ENCODE measurements at regions not wholly inside any gene's neighbourhood (a gene's known extent, or its start where the extent isn't known, plus 50 kb on each side); places are given as distances from the start of the nearest gene placed in this dataset.
"Not testable (repeated sequence)": the region's sequence is repeated elsewhere in the genome, so short reads cannot be mapped to it uniquely, and the experiment has no call there.

GRCh38 chr5:87008751-87009560 lies 258.7 kb upstream of the RASA1 start:
- no peak overlapping the region for H3K27ac Mint-ChIP-seq
- no peaks in the 10 kb centered on the region for H3K9me3 Mint-ChIP-seq
- no peaks in the 10 kb centered on the region for H3K27me3 Mint-ChIP-seq
- no peaks in the 10 kb centered on the region for H3K36me3 Mint-ChIP-seq
- no peak for ATAC-seq
- no peaks in the 10 kb centered on the region for H3K4me1 Mint-ChIP-seq
- no peak overlapping the region for H3K4me3 Mint-ChIP-seq

GRCh38 chr5:87010736-87011135 lies 256.9 kb upstream of the RASA1 start:
- H3K27me3 Mint-ChIP-seq, result no peaks in the 10 kb centered on the region
- no peak for ATAC-seq
- no peak overlapping the region for H3K4me3 Mint-ChIP-seq
- H3K36me3 Mint-ChIP-seq, result no peaks in the 10 kb centered on the region
- peak overlapping the region; percentile 12 for H3K27ac Mint-ChIP-seq
- H3K9me3 Mint-ChIP-seq, result no peaks in the 10 kb centered on the region
- H3K4me1 Mint-ChIP-seq, result peaks cover 5% of the 10 kb centered on the region

GRCh38 chr5:87015901-87016300 lies 251.8 kb upstream of the RASA1 start:
- ATAC-seq, result peak; percentile 67
- no peaks in the 10 kb centered on the region for H3K36me3 Mint-ChIP-seq
- no peak overlapping the region for H3K4me3 Mint-ChIP-seq
- no peaks in the 10 kb centered on the region for H3K9me3 Mint-ChIP-seq
- peak overlapping the region; percentile 55 for H3K27ac Mint-ChIP-seq
- H3K4me1 Mint-ChIP-seq, result peaks cover 25% of the 10 kb centered on the region
- no peaks in the 10 kb centered on the region for H3K27me3 Mint-ChIP-seq

GRCh38 chr5:87020099-87020934 lies 247.4 kb upstream of the RASA1 start:
- Mint-ChIP-seq H3K27ac (peak overlapping the region; percentile 23), H3K4me1 (peaks cover 36% of the 10 kb centered on the region), H3K36me3 (no peaks in the 10 kb centered on the region), H3K4me3 (no peak overlapping the region), H3K27me3 (no peaks in the 10 kb centered on the region), H3K9me3 (peaks cover 6% of the 10 kb centered on the region)
- ATAC-seq, result peak; percentile 62

- no peak for ATAC-seq
- H3K9me3 Mint-ChIP-seq, result peaks cover 6% of the 10 kb centered on the region
- no peaks in the 10 kb centered on the region for H3K36me3 Mint-ChIP-seq
- H3K4me3 Mint-ChIP-seq, result no peak overlapping the region
- H3K4me1 Mint-ChIP-seq, result peaks cover 39% of the 10 kb centered on the region
- H3K27ac Mint-ChIP-seq, result no peak overlapping the region
- H3K27me3 Mint-ChIP-seq, result no peaks in the 10 kb centered on the region
Measured at GRCh38 chr5:87022415-87022814, 245.3 kb upstream of the RASA1 start.

- Mint-ChIP-seq H3K9me3 (peaks cover 6% of the 10 kb centered on the region), H3K27me3 (no peaks in the 10 kb centered on the region), H3K4me3 (no peak overlapping the region), H3K27ac (no peak overlapping the region), H3K4me1 (peaks cover 17% of the 10 kb centered on the region), H3K36me3 (no peaks in the 10 kb centered on the region)
- ATAC-seq, result no peak
Measured at GRCh38 chr5:87027570-87027969, 240.1 kb upstream of the RASA1 start.

- Mint-ChIP-seq H3K27ac (no peak overlapping the region), H3K9me3 (no peaks in the 10 kb centered on the region), H3K4me3 (no peak overlapping the region), H3K36me3 (no peaks in the 10 kb centered on the region), H3K4me1 (peaks cover 12% of the 10 kb centered on the region), H3K27me3 (no peaks in the 10 kb centered on the region)
- no peak for ATAC-seq
Measured at GRCh38 chr5:87029951-87030350, 237.7 kb upstream of the RASA1 start.

- Mint-ChIP-seq H3K27ac (no peak overlapping the region), H3K4me3 (no peak overlapping the region), H3K27me3 (no peaks in the 10 kb centered on the region), H3K4me1 (peaks cover 12% of the 10 kb centered on the region), H3K36me3 (no peaks in the 10 kb centered on the region), H3K9me3 (no peaks in the 10 kb centered on the region)
- ATAC-seq, result no peak
Measured at GRCh38 chr5:87030699-87031098, 237.0 kb upstream of the RASA1 start.

- no peak for ATAC-seq
- Mint-ChIP-seq H3K27me3 (no peaks in the 10 kb centered on the region), H3K4me3 (no peak overlapping the region), H3K36me3 (no peaks in the 10 kb centered on the region), H3K9me3 (peaks cover 5% of the 10 kb centered on the region), H3K4me1 (no peaks in the 10 kb centered on the region), H3K27ac (no peak overlapping the region)
Measured at GRCh38 chr5:87034557-87034956, 233.1 kb upstream of the RASA1 start.

- ATAC-seq, result no peak
- peaks cover 11% of the 10 kb centered on the region for H3K27me3 Mint-ChIP-seq
- H3K4me1 Mint-ChIP-seq, result no peaks in the 10 kb centered on the region
- no peak overlapping the region for H3K27ac Mint-ChIP-seq
- H3K36me3 Mint-ChIP-seq, result peaks cover 5% of the 10 kb centered on the region
- no peak overlapping the region for H3K4me3 Mint-ChIP-seq
- H3K9me3 Mint-ChIP-seq, result peaks cover 8% of the 10 kb centered on the region
Measured at GRCh38 chr5:87042554-87042953, 225.1 kb upstream of the RASA1 start.

GRCh38 chr5:87048156-87048555 lies 219.5 kb upstream of the RASA1 start:
- Mint-ChIP-seq H3K9me3 (peaks cover 19% of the 10 kb centered on the region), H3K4me3 (no peak overlapping the region), H3K27me3 (peaks cover 6% of the 10 kb centered on the region), H3K4me1 (peaks cover 15% of the 10 kb centered on the region), H3K36me3 (peaks cover 28% of the 10 kb centered on the region), H3K27ac (no peak overlapping the region)
- ATAC-seq, result no peak

GRCh38 chr5:87049012-87049411 lies 218.7 kb upstream of the RASA1 start:
- not testable (repeated sequence) for H3K27ac Mint-ChIP-seq, H3K4me3 Mint-ChIP-seq, H3K27me3 Mint-ChIP-seq, ATAC-seq
- Mint-ChIP-seq H3K9me3 (peaks cover 16% of the 10 kb centered on the region), H3K4me1 (peaks cover 15% of the 10 kb centered on the region), H3K36me3 (peaks cover 24% of the 10 kb centered on the region)

GRCh38 chr5:87051502-87052113 lies 216.1 kb upstream of the RASA1 start:
- Mint-ChIP-seq H3K27ac (no peak overlapping the region), H3K4me1 (peaks cover 23% of the 10 kb centered on the region), H3K9me3 (peaks cover 16% of the 10 kb centered on the region), H3K4me3 (no peak overlapping the region), H3K27me3 (no peaks in the 10 kb centered on the region), H3K36me3 (peaks cover 24% of the 10 kb centered on the region)
- ATAC-seq, result no peak

- Mint-ChIP-seq H3K4me3 (no peak overlapping the region), H3K4me1 (peaks cover 23% of the 10 kb centered on the region), H3K9me3 (peaks cover 16% of the 10 kb centered on the region), H3K27me3 (no peaks in the 10 kb centered on the region), H3K27ac (no peak overlapping the region), H3K36me3 (peaks cover 24% of the 10 kb centered on the region)
- ATAC-seq, result no peak
Measured at GRCh38 chr5:87053146-87053545, 214.5 kb upstream of the RASA1 start.

GRCh38 chr5:87054821-87055220 lies 212.9 kb upstream of the RASA1 start:
- no peaks in the 10 kb centered on the region for H3K27me3 Mint-ChIP-seq
- H3K4me1 Mint-ChIP-seq, result peaks cover 23% of the 10 kb centered on the region
- H3K4me3 Mint-ChIP-seq, result no peak overlapping the region
- H3K36me3 Mint-ChIP-seq, result peaks cover 10% of the 10 kb centered on the region
- H3K27ac Mint-ChIP-seq, result no peak overlapping the region
- H3K9me3 Mint-ChIP-seq, result peaks cover 8% of the 10 kb centered on the region
- ATAC-seq, result no peak
